ENCODE measurements at regions not wholly inside any gene's neighbourhood (a gene's known extent, or its start where the extent isn't known, plus 50 kb on each side); places are given as distances from the start of the nearest gene placed in this dataset.

DNA sequence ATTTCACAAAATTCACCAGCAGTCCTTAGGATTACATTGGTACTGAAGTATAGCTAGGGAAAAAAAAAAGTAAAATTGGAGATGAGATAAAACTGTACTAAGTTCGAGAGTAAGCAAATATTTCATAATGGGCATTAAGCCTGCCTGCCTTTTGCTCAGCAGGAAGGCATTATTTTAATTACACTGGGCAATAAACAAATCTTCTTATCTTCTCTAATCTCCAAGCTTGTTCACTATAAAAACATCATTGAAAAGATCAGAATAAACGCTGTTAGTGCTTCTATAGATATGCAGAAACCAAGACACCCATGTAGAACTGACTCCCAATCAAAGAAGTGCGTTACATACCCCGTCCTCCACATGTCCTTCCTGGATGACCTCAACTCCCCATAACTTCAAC is 174.2 kb upstream of the CHODL start:
- Histone ChIP-seq H3K9me3 (replicated peaks) (no peaks in the 10 kb centered on the region), H3K4me1 (no peaks in the 10 kb centered on the region), H3K27ac (replicated peaks) (no peak overlapping the region), H3K4me3 (no peak overlapping the region), H3K27me3 (ENCODE audit: low read depth) (no peaks in the 10 kb centered on the region), H3K36me3 (no peaks in the 10 kb centered on the region)
- intact Hi-C loops (cut with micrococcal nuclease) = no loop called here
- TF ChIP-seq, protein P1, sequence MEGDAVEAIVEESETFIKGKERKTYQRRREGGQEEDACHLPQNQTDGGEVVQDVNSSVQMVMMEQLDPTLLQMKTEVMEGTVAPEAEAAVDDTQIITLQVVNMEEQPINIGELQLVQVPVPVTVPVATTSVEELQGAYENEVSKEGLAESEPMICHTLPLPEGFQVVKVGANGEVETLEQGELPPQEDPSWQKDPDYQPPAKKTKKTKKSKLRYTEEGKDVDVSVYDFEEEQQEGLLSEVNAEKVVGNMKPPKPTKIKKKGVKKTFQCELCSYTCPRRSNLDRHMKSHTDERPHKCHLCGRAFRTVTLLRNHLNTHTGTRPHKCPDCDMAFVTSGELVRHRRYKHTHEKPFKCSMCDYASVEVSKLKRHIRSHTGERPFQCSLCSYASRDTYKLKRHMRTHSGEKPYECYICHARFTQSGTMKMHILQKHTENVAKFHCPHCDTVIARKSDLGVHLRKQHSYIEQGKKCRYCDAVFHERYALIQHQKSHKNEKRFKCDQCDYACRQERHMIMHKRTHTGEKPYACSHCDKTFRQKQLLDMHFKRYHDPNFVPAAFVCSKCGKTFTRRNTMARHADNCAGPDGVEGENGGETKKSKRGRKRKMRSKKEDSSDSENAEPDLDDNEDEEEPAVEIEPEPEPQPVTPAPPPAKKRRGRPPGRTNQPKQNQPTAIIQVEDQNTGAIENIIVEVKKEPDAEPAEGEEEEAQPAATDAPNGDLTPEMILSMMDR (IDR thresholded peaks at IDR 0.05; ENCODE audit: borderline replicate concordance) = no peak
- no peak for DNase-seq

DNA sequence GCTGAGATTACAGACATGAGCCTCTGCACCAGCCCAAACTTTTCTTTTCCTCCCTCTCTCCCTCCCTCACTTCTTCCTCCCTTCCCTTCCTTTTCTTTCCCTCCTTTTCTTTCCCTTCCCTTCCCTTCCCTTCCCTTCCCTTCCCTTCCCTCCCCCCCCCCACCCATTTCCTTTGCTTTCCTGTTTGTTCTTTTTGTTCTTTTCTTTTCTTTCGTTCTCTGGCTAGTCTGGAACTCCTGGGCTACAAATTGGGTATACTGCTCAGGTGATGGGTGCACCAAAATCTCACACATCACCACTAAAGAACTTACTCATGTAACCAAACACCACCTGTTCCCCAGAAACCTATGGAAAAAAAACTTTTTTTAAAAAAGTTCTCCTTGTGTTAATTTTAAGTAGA is 174.8 kb upstream of the CHODL start:
- intact Hi-C loops (cut with micrococcal nuclease) = no loop called here
- H3K4me3 ChIP-seq = no peak overlapping the region
- no peaks in the 10 kb centered on the region for H3K36me3 ChIP-seq

DNA sequence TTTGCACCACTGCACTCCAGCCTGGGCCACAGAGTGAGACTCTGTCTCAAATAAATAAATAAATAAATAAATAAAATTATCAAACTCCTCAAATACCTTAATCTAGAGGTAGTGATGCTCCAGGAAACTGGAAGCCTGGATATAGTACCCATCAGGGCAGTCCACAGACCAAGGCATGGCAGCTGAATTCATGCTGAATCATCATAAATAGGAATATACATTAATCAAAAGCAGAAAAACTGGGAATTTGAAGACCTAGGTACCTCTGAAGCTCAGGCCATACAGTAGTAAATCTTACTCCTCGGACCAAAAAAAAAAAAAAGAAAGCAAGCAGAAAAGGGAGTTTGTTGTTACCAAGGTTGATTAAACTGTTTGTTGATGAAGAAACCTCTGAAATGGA is 184.2 kb upstream of the CHODL start:
- Histone ChIP-seq H3K4me1 (no peaks in the 10 kb centered on the region), H3K9me3 (replicated peaks) (peaks cover 7% of the 10 kb centered on the region), H3K27me3 (ENCODE audit: low read depth) (no peaks in the 10 kb centered on the region), H3K36me3 (no peaks in the 10 kb centered on the region), H3K27ac (replicated peaks) (no peak overlapping the region), H3K4me3 (no peak overlapping the region)
- DNase-seq = no peak
- intact Hi-C loops (cut with micrococcal nuclease) = no loop called here
- TF ChIP-seq, protein P1 (IDR thresholded peaks at IDR 0.05; ENCODE audit: borderline replicate concordance) = no peak

More for the DNA sequence above, 174.8 kb upstream of the CHODL start:
- DNase-seq = no peak
- Histone ChIP-seq H3K4me1 (no peaks in the 10 kb centered on the region), H3K9me3 (replicated peaks) (no peaks in the 10 kb centered on the region), H3K27ac (replicated peaks) (no peak overlapping the region), H3K27me3 (ENCODE audit: low read depth) (no peaks in the 10 kb centered on the region)
- TF ChIP-seq, protein P1 (IDR thresholded peaks at IDR 0.05; ENCODE audit: borderline replicate concordance) = no peak

DNA sequence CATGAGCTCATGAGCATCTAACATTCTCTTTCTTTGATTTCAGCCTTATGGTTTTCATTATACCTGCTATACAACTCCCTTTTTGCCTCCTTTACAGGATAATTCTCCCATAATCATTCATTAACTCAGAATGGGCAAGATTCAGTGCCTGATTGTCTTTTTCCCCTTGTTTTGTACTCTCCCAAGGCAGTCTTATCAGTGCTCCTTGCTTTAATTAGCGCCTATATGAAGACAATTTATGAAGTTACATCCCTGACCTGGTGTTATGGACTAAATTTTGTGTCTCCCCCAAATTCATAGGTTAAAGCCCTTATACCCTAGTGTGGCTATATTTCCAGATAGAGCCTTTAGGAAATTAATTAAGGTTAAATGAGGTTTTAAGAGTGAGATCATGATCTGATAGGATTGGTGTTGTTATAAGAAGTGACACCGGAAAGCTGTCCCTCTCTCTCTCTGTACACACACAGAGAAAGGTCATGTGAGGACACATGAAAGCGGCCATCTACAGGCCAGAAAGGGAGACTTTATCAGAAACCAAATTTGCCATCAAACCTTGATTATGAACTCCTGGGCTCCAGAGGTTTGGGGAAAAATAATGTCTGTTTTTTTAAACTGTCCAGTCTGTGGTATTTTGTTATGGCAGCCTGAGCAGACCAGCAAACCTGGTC is 185.8 kb upstream of the CHODL start:
- TF ChIP-seq, protein P1 (IDR thresholded peaks at IDR 0.05; ENCODE audit: borderline replicate concordance) = no peak
- intact Hi-C loops (cut with micrococcal nuclease) = no loop called here
- Histone ChIP-seq H3K4me3 (no peak overlapping the region), H3K36me3 (no peaks in the 10 kb centered on the region), H3K9me3 (replicated peaks) (no peaks in the 10 kb centered on the region), H3K4me1 (no peaks in the 10 kb centered on the region), H3K27ac (replicated peaks) (no peak overlapping the region), H3K27me3 (ENCODE audit: low read depth) (no peaks in the 10 kb centered on the region)
- DNase-seq = no peak

DNA sequence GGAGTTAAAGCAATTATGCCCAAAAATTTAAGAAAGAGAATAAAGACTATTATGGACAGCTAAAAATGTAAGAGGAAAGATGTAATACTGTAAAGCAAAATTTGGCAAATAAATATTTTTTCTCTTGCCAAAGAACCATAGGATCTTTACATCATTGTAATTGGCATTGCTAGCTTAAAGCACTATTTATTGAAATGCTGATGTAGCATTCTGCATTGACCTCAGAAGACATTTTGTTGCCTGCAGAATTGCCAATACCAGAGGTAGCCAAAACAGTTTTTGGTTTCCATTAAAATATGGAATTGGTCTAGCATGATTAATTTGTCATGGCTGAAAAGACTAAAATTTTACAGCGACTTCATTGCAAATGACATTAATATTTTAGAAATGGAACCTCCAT is 191.5 kb upstream of the CHODL start:
- Histone ChIP-seq H3K4me1 (no peaks in the 10 kb centered on the region), H3K4me3 (no peak overlapping the region), H3K36me3 (no peaks in the 10 kb centered on the region), H3K27me3 (ENCODE audit: low read depth) (no peaks in the 10 kb centered on the region), H3K9me3 (replicated peaks) (no peaks in the 10 kb centered on the region), H3K27ac (replicated peaks) (no peak overlapping the region)
- TF ChIP-seq, protein P1 (IDR thresholded peaks at IDR 0.05; ENCODE audit: borderline replicate concordance) = no peak
- intact Hi-C loops (cut with micrococcal nuclease) = no loop called here
- no peak for DNase-seq

All from left ventricle myocardium inferior (tissue), 1 donor.